ENCODE measurements at regions not wholly inside any gene's neighbourhood (a gene's known extent, or its start where the extent isn't known, plus 50 kb on each side); places are given as distances from the start of the nearest gene placed in this dataset.
A peak's percentile ranks its signal among the peaks of the same experiment; 100 is the strongest.

- DNase-seq (ENCODE audit: low spot score) = no peak
- no peak for ATAC-seq
Observed at GRCh38 chr4:14582677-14583076, 419.6 kb upstream of the CPEB2 start.

- no peak for DNase-seq (ENCODE audit: low spot score)
- ATAC-seq = no peak
Observed at GRCh38 chr4:14583331-14583730, 418.9 kb upstream of the CPEB2 start.

- DNase-seq (ENCODE audit: low spot score) (no peak), ATAC-seq (no peak)
Observed at GRCh38 chr4:14583752-14584151, 418.5 kb upstream of the CPEB2 start.

GRCh38 chr4:14592950-14593349 is 409.3 kb upstream of the CPEB2 start:
- DNase-seq (ENCODE audit: low spot score) = no peak
- ATAC-seq = no peak

GRCh38 chr4:14596028-14596427 is 406.3 kb upstream of the CPEB2 start:
- ATAC-seq (no peak), DNase-seq (ENCODE audit: low spot score) (no peak)

- DNase-seq (ENCODE audit: low spot score) (no peak), ATAC-seq (no peak)
Observed at GRCh38 chr4:14596437-14596836, 405.8 kb upstream of the CPEB2 start.

GRCh38 chr4:14596904-14597303 is 405.4 kb upstream of the CPEB2 start:
- DNase-seq (ENCODE audit: low spot score) = no peak
- no peak for ATAC-seq

GRCh38 chr4:14602206-14602605 is 400.1 kb upstream of the CPEB2 start:
- DNase-seq (ENCODE audit: low spot score) (no peak), ATAC-seq (no peak)

- ATAC-seq (no peak), DNase-seq (ENCODE audit: low spot score) (no peak)
Observed at GRCh38 chr4:14607001-14607400, 395.3 kb upstream of the CPEB2 start.

GRCh38 chr4:14607578-14607977 is 394.7 kb upstream of the CPEB2 start:
- ATAC-seq = no peak
- no peak for DNase-seq (ENCODE audit: low spot score)

GRCh38 chr4:14608630-14609029 is 393.7 kb upstream of the CPEB2 start:
- ATAC-seq (peak; percentile 96), DNase-seq (ENCODE audit: low spot score) (no peak)

GRCh38 chr4:14614840-14615239 is 387.4 kb upstream of the CPEB2 start:
- no peak for DNase-seq (ENCODE audit: low spot score)
- ATAC-seq = no peak

- ATAC-seq = no peak
Observed at GRCh38 chr4:14615671-14616070, 386.6 kb upstream of the CPEB2 start.

GRCh38 chr4:14620567-14621141 is 381.6 kb upstream of the CPEB2 start:
- DNase-seq (ENCODE audit: low spot score) (no peak), ATAC-seq (no peak)

More at GRCh38 chr4:14615671-14616070, 386.6 kb upstream of the CPEB2 start:
- no peak for DNase-seq (ENCODE audit: low spot score)

GRCh38 chr4:14621731-14622463 is 380.4 kb upstream of the CPEB2 start:
- DNase-seq (ENCODE audit: low spot score) (no peak), ATAC-seq (no peak)

GRCh38 chr4:14627038-14627437 is 375.2 kb upstream of the CPEB2 start:
- DNase-seq (ENCODE audit: low spot score) (no peak), ATAC-seq (no peak)

- ATAC-seq (no peak), DNase-seq (ENCODE audit: low spot score) (no peak)
Observed at GRCh38 chr4:14631806-14632440, 370.4 kb upstream of the CPEB2 start.

- no peak for DNase-seq (ENCODE audit: low spot score)
- ATAC-seq = no peak
Observed at GRCh38 chr4:14636563-14636962, 365.7 kb upstream of the CPEB2 start.

- DNase-seq (ENCODE audit: low spot score) (no peak), ATAC-seq (no peak)
Observed at GRCh38 chr4:14640476-14640875, 361.8 kb upstream of the CPEB2 start.

GRCh38 chr4:14641871-14642270 is 360.4 kb upstream of the CPEB2 start:
- no peak for ATAC-seq
- no peak for DNase-seq (ENCODE audit: low spot score)

- no peak for ATAC-seq
- DNase-seq (ENCODE audit: low spot score) = no peak
Observed at GRCh38 chr4:14644580-14645282, 357.6 kb upstream of the CPEB2 start.

GRCh38 chr4:14646831-14647230 is 355.4 kb upstream of the CPEB2 start:
- DNase-seq (ENCODE audit: low spot score) (no peak), ATAC-seq (no peak)
